ENCODE measurements at regions not wholly inside any gene's neighbourhood (a gene's known extent, or its start where the extent isn't known, plus 50 kb on each side); places are given as distances from the start of the nearest gene placed in this dataset.
"Not testable (repeated sequence)": the region's sequence is repeated elsewhere in the genome, so short reads cannot be mapped to it uniquely, and the experiment has no call there.

- no peak for TF ChIP-seq CTCF (conservative IDR thresholded peaks at IDR 0.05; ENCODE audit: low read depth, low read length)
- no peak overlapping the region for H3K4me3 ChIP-seq (ENCODE audit: low read depth, low read length)
- DNase-seq (ENCODE audit: low read depth), result no peak
These were observed 108.0 kb upstream of the TSLP start for GRCh38 chr5:110963495-110963894.

GRCh38 chr5:110965773-110966581 lies 105.5 kb upstream of the TSLP start:
- H3K4me3 ChIP-seq (ENCODE audit: low read depth, low read length), result no peak overlapping the region
- no peak for DNase-seq (ENCODE audit: low read depth)
- no peak for TF ChIP-seq CTCF (conservative IDR thresholded peaks at IDR 0.05; ENCODE audit: low read depth, low read length)

- no peak for TF ChIP-seq CTCF (conservative IDR thresholded peaks at IDR 0.05; ENCODE audit: low read depth, low read length)
- DNase-seq (ENCODE audit: low read depth), result no peak
- no peak overlapping the region for H3K4me3 ChIP-seq (ENCODE audit: low read depth, low read length)
These were observed 103.1 kb upstream of the TSLP start for GRCh38 chr5:110968246-110969005.

GRCh38 chr5:110969502-110969901 lies 102.0 kb upstream of the TSLP start:
- TF ChIP-seq CTCF (conservative IDR thresholded peaks at IDR 0.05; ENCODE audit: low read depth, low read length), result no peak
- DNase-seq (ENCODE audit: low read depth), result no peak
- no peak overlapping the region for H3K4me3 ChIP-seq (ENCODE audit: low read depth, low read length)

DNA sequence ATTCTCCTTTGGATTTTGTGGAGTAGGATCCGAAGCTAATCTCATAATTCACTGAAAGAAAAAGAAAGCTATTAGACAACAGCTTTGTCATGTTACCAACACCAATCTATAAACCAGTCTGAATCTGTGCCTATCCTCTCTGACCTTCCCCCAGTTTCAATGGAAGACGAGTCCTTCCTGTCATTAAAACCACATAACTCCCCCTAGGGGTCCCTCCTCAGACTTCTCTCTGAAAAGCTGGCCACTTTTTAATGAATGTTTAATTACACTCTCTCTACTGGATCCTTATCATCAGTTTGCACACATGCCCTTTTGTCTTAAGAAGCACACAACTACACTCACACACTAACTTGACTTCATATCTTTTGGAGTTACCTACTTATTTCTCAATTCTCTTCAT lies 98.0 kb upstream of the TSLP start:
- DNase-seq (ENCODE audit: low read depth), result no peak
- H3K4me3 ChIP-seq (ENCODE audit: low read depth, low read length), result no peak overlapping the region
- no peak for TF ChIP-seq CTCF (conservative IDR thresholded peaks at IDR 0.05; ENCODE audit: low read depth, low read length)

DNA sequence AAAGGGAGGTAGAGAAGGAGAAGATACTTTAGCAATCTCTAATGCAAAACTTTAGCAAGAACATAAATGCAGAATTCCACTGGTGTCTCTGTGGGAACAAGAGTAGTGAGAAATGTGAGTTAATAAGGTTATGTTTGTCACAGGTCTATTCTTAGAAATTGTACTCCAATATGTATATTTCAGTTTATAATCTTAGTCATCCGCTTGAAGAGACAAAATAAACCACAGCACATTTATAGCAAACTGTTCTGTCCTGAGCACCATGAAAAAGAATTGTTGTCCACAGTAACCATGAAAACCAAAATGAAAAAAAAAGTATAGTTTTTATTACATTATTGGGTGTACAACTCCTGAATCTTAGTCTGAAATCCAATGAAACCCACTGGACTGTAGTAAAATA lies 93.6 kb upstream of the TSLP start:
- no peak overlapping the region for H3K4me3 ChIP-seq (ENCODE audit: low read depth, low read length)
- no peak for DNase-seq (ENCODE audit: low read depth)
- no peak for TF ChIP-seq CTCF (conservative IDR thresholded peaks at IDR 0.05; ENCODE audit: low read depth, low read length)

DNA sequence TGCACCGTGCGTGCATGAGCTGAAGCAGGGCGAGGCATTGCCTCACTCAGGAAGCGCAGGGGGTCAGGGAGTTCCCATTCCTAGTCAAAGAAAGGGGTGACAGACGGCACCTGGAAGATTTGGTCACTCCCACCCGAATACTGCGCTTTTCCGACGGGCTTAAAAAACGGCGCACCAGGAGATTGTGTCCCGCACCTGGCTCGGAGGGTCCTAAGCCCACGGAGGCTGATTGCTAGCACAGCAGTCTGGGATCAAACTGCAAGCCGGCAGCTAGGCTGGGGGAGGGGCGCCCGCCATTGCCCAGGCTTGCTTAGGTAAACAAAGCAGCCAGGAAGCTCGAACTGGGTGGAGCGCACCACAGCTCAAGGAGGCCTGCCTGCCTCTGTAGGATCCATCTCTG lies 85.6 kb upstream of the TSLP start:
- H3K4me3 ChIP-seq (ENCODE audit: low read depth, low read length); DNase-seq (ENCODE audit: low read depth): not testable (repeated sequence)

GRCh38 chr5:110987573-110987972 lies 83.9 kb upstream of the TSLP start:
- not testable (repeated sequence) for DNase-seq (ENCODE audit: low read depth)

More at GRCh38 chr5:110987573-110987972, 83.9 kb upstream of the TSLP start:
- not testable (repeated sequence) for H3K4me3 ChIP-seq (ENCODE audit: low read depth, low read length)

All from epithelial cell of proximal tubule (primary cell).